Hepatocyte (in vitro differentiated cells): ENCODE measurements at regions not wholly inside any gene's neighbourhood (a gene's known extent, or its start where the extent isn't known, plus 50 kb on each side); places are given as distances from the start of the nearest gene placed in this dataset.
A peak's percentile ranks its signal among the peaks of the same experiment; 100 is the strongest.

ENCODE experiments used
- DNase-seq: peaks from one replicate; pipeline ENCODE4 v3.0.0-alpha.2; 2016; ENCODE audit warnings: low spot score
- H2AFZ ChIP-seq: fragments of 200-600 bp; sonication (generic); 2 replicates; pipeline ENCODE4 v1.6.0; 2016; ENCODE audit warnings: antibody characterized with exemption, mild to moderate bottlenecking
- H3K27ac ChIP-seq: fragments of 200-600 bp; sonication (generic); 2 replicates; pipeline ENCODE4 v1.5.1; 2016; ENCODE audit warnings: mild to moderate bottlenecking
- H3K27me3 ChIP-seq: fragments of 200-600 bp; sonication (generic); 2 replicates; pipeline ENCODE4 v1.6.1; 2016
- H3K36me3 ChIP-seq: fragments of 200-600 bp; sonication (generic); replicated peaks from 2 replicates; pipeline ENCODE4 v1.5.1; 2016; ENCODE audit warnings: low read depth; ENCODE audit not compliant: insufficient read depth
- H3K4me1 ChIP-seq: fragments of 200-600 bp; sonication (generic); 2 replicates; pipeline ENCODE4 v1.5.1; 2016; ENCODE audit warnings: mild to moderate bottlenecking, moderate library complexity; ENCODE audit not compliant: insufficient read depth
- H3K4me2 ChIP-seq: fragments of 200-600 bp; sonication (generic); 2 replicates; pipeline ENCODE4 v1.6.0; 2016
- H3K4me3 ChIP-seq: fragments of 200-600 bp; sonication (generic); 2 replicates; pipeline ENCODE4 v1.5.1; 2016; ENCODE audit warnings: mild to moderate bottlenecking
- H3K79me2 ChIP-seq: fragments of 200-600 bp; sonication (generic); 2 replicates; pipeline ENCODE4 v1.6.0; 2017; ENCODE audit warnings: mild to moderate bottlenecking
- H3K9me2 ChIP-seq: fragments of 200-600 bp; sonication (generic); replicated peaks from 2 replicates; pipeline ENCODE4 v1.6.0; 2017; ENCODE audit warnings: mild to moderate bottlenecking; ENCODE audit not compliant: insufficient read depth
- H3K9me3 ChIP-seq: fragments of 200-600 bp; sonication (generic); 2 replicates; pipeline ENCODE4 v1.5.1; 2016; ENCODE audit warnings: low read depth, mild to moderate bottlenecking
- H4K20me1 ChIP-seq: fragments of 200-600 bp; sonication (generic); 2 replicates; pipeline ENCODE4 v1.6.0; 2016; ENCODE audit warnings: mild to moderate bottlenecking; ENCODE audit not compliant: insufficient read depth, poor library complexity, severe bottlenecking
- CTCF ChIP-seq: fragments of 200-600 bp; sonication (generic); IDR thresholded peaks from 2 replicates; pipeline ENCODE4 v1.5.1; 2016; ENCODE audit warnings: antibody characterized with exemption, mild to moderate bottlenecking; ENCODE audit not compliant: poor library complexity
- EZH2 ChIP-seq: fragments of 200-600 bp; sonication (generic); IDR thresholded peaks from 2 replicates; pipeline ENCODE4 v1.6.1; 2016; ENCODE audit warnings: antibody characterized with exemption, mild to moderate bottlenecking, borderline replicate concordance
- EZH2phosphoT487 ChIP-seq: fragments of 200-600 bp; sonication (generic); IDR thresholded peaks from one replicate; pipeline ENCODE4 v1.6.1; 2018; ENCODE audit warnings: antibody characterized with exemption, mild to moderate bottlenecking, low read depth, moderate library complexity; ENCODE audit not compliant: unreplicated experiment, severe bottlenecking
- WGBS: methylation state at CpG from one replicate; pipeline ENCODE4 v1.1.6; 2016; ENCODE audit warnings: low lambda C conversion rate; ENCODE audit errors: missing lambda C conversion rate; 5-methylcytosine and 5-hydroxymethylcytosine counted together

GRCh38 chr2:215681799-215682596, 246.1 kb upstream of the FN1 start:
- Histone ChIP-seq H2AFZ (no peak overlapping the region), H3K27me3 (no peaks in the 10 kb centered on the region), H3K79me2 (no peaks in the 10 kb centered on the region), H3K4me2 (peak overlapping the region; percentile 4), H3K9me2 (no peaks in the 10 kb centered on the region), H3K36me3 (no peaks in the 10 kb centered on the region), H3K4me3 (no peak overlapping the region), H4K20me1 (no peaks in the 10 kb centered on the region), H3K9me3 (no peaks in the 10 kb centered on the region), H3K4me1 (peaks cover 21% of the 10 kb centered on the region), H3K27ac (peak overlapping the region; percentile 75)
- 72% methylated on average over 4 of the region's 4 CpGs for WGBS
- TF ChIP-seq EZH2 (no peak), EZH2phosphoT487 (no peak), CTCF (no peak)
- DNase-seq, result no peak

GRCh38 chr2:215680605-215681598, 245.0 kb upstream of the FN1 start:
- Histone ChIP-seq H3K27ac (peak overlapping the region; percentile 75), H3K9me2 (no peaks in the 10 kb centered on the region), H4K20me1 (no peaks in the 10 kb centered on the region), H3K79me2 (no peaks in the 10 kb centered on the region), H2AFZ (peak overlapping the region; percentile 34), H3K4me2 (peak overlapping the region; percentile 34), H3K4me1 (peaks cover 21% of the 10 kb centered on the region), H3K9me3 (no peaks in the 10 kb centered on the region), H3K36me3 (no peaks in the 10 kb centered on the region), H3K27me3 (no peaks in the 10 kb centered on the region), H3K4me3 (no peak overlapping the region)
- peak; percentile 55 for DNase-seq
- WGBS, result 36% methylated on average over 6 of the region's 6 CpGs
- TF ChIP-seq CTCF (no peak), EZH2 (no peak), EZH2phosphoT487 (no peak)

- Histone ChIP-seq H4K20me1 (no peaks in the 10 kb centered on the region), H3K4me1 (peaks cover 11% of the 10 kb centered on the region), H3K27me3 (no peaks in the 10 kb centered on the region), H2AFZ (no peak overlapping the region), H3K9me3 (no peaks in the 10 kb centered on the region), H3K4me3 (no peak overlapping the region), H3K79me2 (no peaks in the 10 kb centered on the region), H3K36me3 (no peaks in the 10 kb centered on the region), H3K4me2 (no peak overlapping the region), H3K27ac (no peak overlapping the region), H3K9me2 (no peaks in the 10 kb centered on the region)
- no peak for DNase-seq
- TF ChIP-seq EZH2phosphoT487 (no peak), EZH2 (no peak), CTCF (no peak)
Observed at GRCh38 chr2:215678094-215678493, 242.2 kb upstream of the FN1 start.
